ENCODE measurements at regions not wholly inside any gene's neighbourhood (a gene's known extent, or its start where the extent isn't known, plus 50 kb on each side); places are given as distances from the start of the nearest gene placed in this dataset.

- DNase-seq (ENCODE audit: low spot score) = no peak
Observed at GRCh38 chr6:14806101-14806500, 439.8 kb upstream of the JARID2 start.

GRCh38 chr6:14807130-14807529, 438.7 kb upstream of the JARID2 start:
- DNase-seq (ENCODE audit: low spot score) = no peak

- DNase-seq (ENCODE audit: low spot score) = no peak
Observed at GRCh38 chr6:14807971-14808370, 437.9 kb upstream of the JARID2 start.

- no peak for DNase-seq (ENCODE audit: low spot score)
Observed at GRCh38 chr6:14810021-14810420, 435.8 kb upstream of the JARID2 start.

- DNase-seq (ENCODE audit: low spot score) = no peak
Observed at GRCh38 chr6:14811775-14812428, 434.0 kb upstream of the JARID2 start.

GRCh38 chr6:14814016-14814415, 431.9 kb upstream of the JARID2 start:
- no peak for DNase-seq (ENCODE audit: low spot score)

GRCh38 chr6:14816116-14816859, 429.6 kb upstream of the JARID2 start:
- DNase-seq (ENCODE audit: low spot score) = peak; percentile 84

GRCh38 chr6:14817074-14817473, 428.8 kb upstream of the JARID2 start:
- DNase-seq (ENCODE audit: low spot score) = no peak

- DNase-seq (ENCODE audit: low spot score) = no peak
Observed at GRCh38 chr6:14818422-14818884, 427.4 kb upstream of the JARID2 start.

GRCh38 chr6:14819001-14819400, 426.9 kb upstream of the JARID2 start:
- no peak for DNase-seq (ENCODE audit: low spot score)

- no peak for DNase-seq (ENCODE audit: low spot score)
Observed at GRCh38 chr6:14819840-14820420, 425.9 kb upstream of the JARID2 start.

- no peak for DNase-seq (ENCODE audit: low spot score)
Observed at GRCh38 chr6:14822012-14822553, 423.8 kb upstream of the JARID2 start.

GRCh38 chr6:14822679-14823078, 423.2 kb upstream of the JARID2 start:
- no peak for DNase-seq (ENCODE audit: low spot score)

GRCh38 chr6:14824060-14824459, 421.8 kb upstream of the JARID2 start:
- no peak for DNase-seq (ENCODE audit: low spot score)

GRCh38 chr6:14824484-14825275, 421.2 kb upstream of the JARID2 start:
- DNase-seq (ENCODE audit: low spot score) = no peak

GRCh38 chr6:14826456-14826855, 419.4 kb upstream of the JARID2 start:
- no peak for DNase-seq (ENCODE audit: low spot score)

- no peak for DNase-seq (ENCODE audit: low spot score)
Observed at GRCh38 chr6:14827354-14827753, 418.5 kb upstream of the JARID2 start.

- no peak for DNase-seq (ENCODE audit: low spot score)
Observed at GRCh38 chr6:14828201-14828611, 417.7 kb upstream of the JARID2 start.

GRCh38 chr6:14831070-14831469, 414.8 kb upstream of the JARID2 start:
- no peak for DNase-seq (ENCODE audit: low spot score)

GRCh38 chr6:14831937-14832336, 413.9 kb upstream of the JARID2 start:
- no peak for DNase-seq (ENCODE audit: low spot score)

GRCh38 chr6:14832427-14832826, 413.4 kb upstream of the JARID2 start:
- no peak for DNase-seq (ENCODE audit: low spot score)
